Naive thymus-derived CD8-positive, alpha-beta T cell (primary cell): ENCODE measurements at regions not wholly inside any gene's neighbourhood (a gene's known extent, or its start where the extent isn't known, plus 50 kb on each side); places are given as distances from the start of the nearest gene placed in this dataset.

Experiments used
- ATAC-seq, 2 donors: fragments of 150-1000 bp; cut with Tn5 transposase in 1 of 2; sonication (Bioruptor Pico), chemical (Tn5 transposase) in 1 of 2; 1 replicate in 1 of 2; 2 replicates in 1 of 2; pipeline ENCODE4 v1.10.0; 2021; ENCODE audit warnings: mild to moderate bottlenecking in 2 of 2, moderate library complexity in 2 of 2
- POLR2A ChIA-PET: fragments of 350-600 bp; sonication (Branson Sonifier 250); formaldehyde crosslinking; loops from one replicate; lab custom pipeline; 2021; ENCODE audit warnings: antibody characterized with exemption; lab: Charles Lee
- DNase-seq, 10 donors: peaks; one replicate each; pipeline versions ENCODE4 v3.0.0 to v3.0.0-alpha.2; 2020 to 2022
- H3K27ac Mint-ChIP-seq, 10 donors: one replicate each; pipeline ENCODE4 v1.8.0; 2020 to 2022; ENCODE audit warnings: mild to moderate bottlenecking in 10 of 10, mixed read lengths in 10 of 10, moderate library complexity in 4 of 10, inconsistent platforms in 1 of 10
- H3K27me3 Mint-ChIP-seq, 5 donors: one replicate each; pipeline ENCODE4 v1.8.0; 2021 to 2022; ENCODE audit warnings: mixed read lengths in 5 of 5
- H3K36me3 Mint-ChIP-seq, 3 donors: one replicate each; pipeline ENCODE4 v1.8.0; 2020 to 2022; ENCODE audit warnings: mixed read lengths in 3 of 3, mild to moderate bottlenecking in 2 of 3, inconsistent platforms in 1 of 3
- H3K4me1 Mint-ChIP-seq, 4 donors: one replicate each; pipeline ENCODE4 v1.8.0; 2021 to 2022; ENCODE audit warnings: mixed read lengths in 4 of 4
- H3K4me3 Mint-ChIP-seq, 10 donors: one replicate each; pipeline ENCODE4 v1.8.0; 2020 to 2022; ENCODE audit warnings: mild to moderate bottlenecking in 10 of 10, mixed read lengths in 10 of 10, moderate library complexity in 6 of 10, inconsistent platforms in 1 of 10
- H3K9me3 Mint-ChIP-seq, 9 donors: one replicate each; pipeline ENCODE4 v1.8.0; 2020 to 2022; ENCODE audit warnings: mixed read lengths in 9 of 9, mild to moderate bottlenecking in 3 of 9, inconsistent platforms in 1 of 9, moderate library complexity in 1 of 9

DNA sequence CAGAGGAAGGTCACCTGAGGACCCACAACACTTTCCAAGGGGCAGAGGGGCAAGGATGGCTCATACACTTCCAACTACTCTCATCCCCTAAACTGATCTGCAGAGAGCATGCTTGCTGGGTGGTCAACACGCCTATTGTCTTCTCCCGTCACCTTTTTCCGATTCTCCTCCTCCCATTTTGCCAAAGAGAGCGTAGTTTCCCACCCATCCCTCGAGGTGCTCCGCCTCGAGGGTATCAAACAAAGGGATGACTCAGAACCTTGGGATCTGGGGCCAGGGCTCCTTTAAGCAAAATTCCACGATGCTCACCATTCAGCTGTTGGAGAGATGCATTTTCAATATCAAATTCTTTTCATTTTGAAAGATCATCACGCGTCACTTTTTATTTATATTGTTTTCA lies 507.5 kb upstream of the SULF2 start:
- H3K4me3 Mint-ChIP-seq = no peak overlapping the region
- no peak overlapping the region for H3K27ac Mint-ChIP-seq
- peaks cover 3 to 56% (median 6%) of the 10 kb centered on the region in 5 donors for H3K27me3 Mint-ChIP-seq
- H3K4me1 Mint-ChIP-seq = peaks cover 0 to 2% (median 0%) of the 10 kb centered on the region in 4 donors
- ATAC-seq (no peak), DNase-seq (no peak)
- POLR2A ChIA-PET = no interaction called here
- no peaks in the 10 kb centered on the region for H3K9me3 Mint-ChIP-seq
- H3K36me3 Mint-ChIP-seq = no peaks in the 10 kb centered on the region

DNA sequence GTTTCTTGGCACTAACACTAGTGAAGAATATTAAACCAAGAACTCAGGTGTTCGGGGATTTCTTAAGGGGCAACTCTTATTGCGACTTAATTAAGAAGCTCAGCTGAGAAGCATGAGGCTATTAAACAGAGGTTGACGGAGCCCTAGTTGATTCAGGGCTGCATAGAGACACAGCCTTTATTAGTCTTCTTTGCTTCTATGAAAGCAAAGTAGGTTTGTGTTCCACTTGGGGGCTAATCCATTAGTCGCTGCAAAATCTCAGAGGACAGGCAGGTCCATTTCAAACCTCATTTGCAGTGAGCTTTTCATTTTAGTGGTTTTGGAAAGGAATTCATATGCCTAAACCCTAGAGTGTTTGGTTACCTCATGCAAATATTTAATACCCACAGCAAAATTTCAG lies 506.6 kb upstream of the SULF2 start:
- Mint-ChIP-seq H3K4me1 (peaks cover 0 to 2% (median 0%) of the 10 kb centered on the region in 4 donors), H3K27me3 (peaks cover 3 to 56% (median 6%) of the 10 kb centered on the region in 5 donors), H3K36me3 (no peaks in the 10 kb centered on the region), H3K4me3 (no peak overlapping the region), H3K9me3 (no peaks in the 10 kb centered on the region), H3K27ac (no peak overlapping the region)
- no peak for ATAC-seq
- POLR2A ChIA-PET = no interaction called here
- DNase-seq = no peak

DNA sequence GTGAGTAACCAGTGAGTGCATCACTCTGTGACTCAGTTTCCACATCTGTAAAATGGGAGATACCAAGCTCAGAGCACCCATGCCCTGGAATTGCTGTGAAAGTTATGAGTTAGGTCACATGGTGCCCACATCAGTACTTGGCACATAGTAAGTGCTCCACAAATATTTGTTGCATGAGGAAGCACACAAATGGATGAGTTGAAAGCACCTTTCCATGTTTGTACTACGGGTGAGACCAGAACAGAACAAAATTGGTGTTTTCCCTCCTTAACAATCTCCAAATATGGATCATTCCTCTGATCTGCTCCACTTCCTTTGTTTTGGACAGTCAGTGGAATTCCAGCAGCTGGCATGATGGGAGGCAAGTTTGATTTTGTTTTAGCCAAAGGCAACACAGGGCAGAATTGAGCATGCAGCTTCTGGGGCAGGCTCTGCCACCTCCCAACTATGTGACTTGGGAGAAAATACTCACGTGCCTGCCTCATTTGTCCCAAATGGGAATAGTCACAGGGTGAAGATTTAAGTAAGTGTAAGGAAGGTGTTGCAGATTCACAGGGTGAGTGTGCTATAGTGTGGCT lies 503.7 kb upstream of the SULF2 start:
- H3K27ac Mint-ChIP-seq = no peak overlapping the region

DNA sequence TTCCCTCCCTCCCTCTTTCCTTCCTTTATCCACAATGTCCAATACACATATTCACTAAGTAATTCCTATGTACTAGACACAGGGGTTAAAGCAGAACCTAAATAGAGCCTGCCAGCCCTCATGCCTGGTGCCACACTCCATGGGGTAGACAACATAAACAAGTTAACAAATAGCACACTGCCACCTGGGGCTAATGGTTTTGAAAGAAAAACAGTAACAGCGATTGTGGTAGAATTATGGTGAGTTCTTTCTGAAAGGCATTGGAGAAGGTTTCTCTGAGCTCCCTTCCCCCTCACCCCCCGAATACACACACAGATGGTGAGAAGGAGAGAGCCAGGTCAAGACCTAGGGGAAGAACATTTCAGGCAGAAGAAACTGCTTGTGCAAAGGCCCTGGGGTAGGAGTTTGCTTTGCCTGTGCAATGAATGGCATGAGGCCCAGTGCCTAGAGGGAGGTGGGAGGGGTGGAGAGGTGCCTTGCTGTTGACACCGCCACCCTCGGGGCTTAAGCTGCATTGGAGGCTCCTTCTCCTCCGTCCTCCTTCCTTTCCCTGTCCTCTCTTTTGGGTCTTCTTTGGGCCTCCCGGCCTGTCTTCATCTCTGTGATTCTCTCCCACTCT lies 502.4 kb upstream of the SULF2 start:
- POLR2A ChIA-PET = no interaction called here
- Mint-ChIP-seq H3K36me3 (no peaks in the 10 kb centered on the region), H3K4me1 (peaks cover 0 to 2% (median 0%) of the 10 kb centered on the region in 4 donors), H3K9me3 (peaks cover 0 to 3% (median 0%) of the 10 kb centered on the region in 9 donors), H3K27ac (no peak overlapping the region), H3K4me3 (peak overlapping the region in 1 of 10 donors; percentile 19), H3K27me3 (peaks cover 6 to 57% (median 11%) of the 10 kb centered on the region in 5 donors)
- ATAC-seq (no peak), DNase-seq (no peak)

More for the DNA sequence above, 503.7 kb upstream of the SULF2 start:
- Mint-ChIP-seq H3K9me3 (no peaks in the 10 kb centered on the region), H3K27me3 (peaks cover 4 to 64% (median 8%) of the 10 kb centered on the region in 5 donors), H3K4me1 (peaks cover 0 to 2% (median 0%) of the 10 kb centered on the region in 4 donors), H3K36me3 (no peaks in the 10 kb centered on the region), H3K4me3 (no peak overlapping the region)
- ATAC-seq (no peak), DNase-seq (no peak)
- POLR2A ChIA-PET = no interaction called here

DNA sequence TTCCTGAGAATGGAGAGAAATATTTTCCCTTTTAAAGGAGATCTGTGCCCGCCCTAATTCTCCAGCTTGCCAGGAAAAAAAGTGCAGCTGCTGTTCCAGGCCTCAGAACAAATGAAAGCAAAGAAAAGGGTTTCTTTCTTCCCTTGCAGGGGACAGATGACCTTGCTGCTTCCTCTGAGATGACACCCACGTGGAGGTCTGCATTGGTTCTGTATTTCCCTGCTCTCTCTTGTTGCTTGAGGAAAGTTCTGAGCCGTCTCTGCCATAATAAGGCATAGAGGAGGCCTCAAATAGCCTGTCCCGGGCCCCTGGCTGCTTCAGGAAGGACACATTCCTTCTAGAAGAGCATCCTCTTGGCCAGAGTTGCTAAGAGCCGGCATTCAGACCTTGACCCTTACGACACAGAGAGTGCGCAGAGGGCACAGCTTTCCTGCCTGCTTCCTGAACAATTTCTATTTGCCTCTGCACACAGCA lies 501.8 kb upstream of the SULF2 start:
- DNase-seq (no peak), ATAC-seq (no peak)
- H3K36me3 Mint-ChIP-seq = no peaks in the 10 kb centered on the region
- no peak overlapping the region for H3K27ac Mint-ChIP-seq
- POLR2A ChIA-PET = no interaction called here
- H3K9me3 Mint-ChIP-seq = peaks cover 0 to 3% (median 0%) of the 10 kb centered on the region in 9 donors
- H3K4me1 Mint-ChIP-seq = peaks cover 0 to 2% (median 0%) of the 10 kb centered on the region in 4 donors
- H3K4me3 Mint-ChIP-seq = no peak overlapping the region
- H3K27me3 Mint-ChIP-seq = peaks cover 6 to 51% (median 11%) of the 10 kb centered on the region in 5 donors

- Mint-ChIP-seq H3K9me3 (peaks cover 0 to 3% (median 0%) of the 10 kb centered on the region in 9 donors), H3K36me3 (no peaks in the 10 kb centered on the region), H3K4me3 (no peak overlapping the region), H3K27me3 (peaks cover 6 to 48% (median 11%) of the 10 kb centered on the region in 5 donors), H3K27ac (no peak overlapping the region), H3K4me1 (peaks cover 0 to 2% (median 0%) of the 10 kb centered on the region in 4 donors)
- no peak for ATAC-seq
- POLR2A ChIA-PET = no interaction called here
- DNase-seq = no peak
These were observed 501.3 kb upstream of the SULF2 start for GRCh38 chr20:48286601-48287000.

GRCh38 chr20:48285656-48286055 lies 500.4 kb upstream of the SULF2 start:
- H3K4me1 Mint-ChIP-seq = peaks cover 0 to 2% (median 0%) of the 10 kb centered on the region in 4 donors
- POLR2A ChIA-PET = no interaction called here
- no peak overlapping the region for H3K27ac Mint-ChIP-seq
- H3K4me3 Mint-ChIP-seq = no peak overlapping the region
- DNase-seq (no peak), ATAC-seq (no peak)
- H3K9me3 Mint-ChIP-seq = peaks cover 0 to 3% (median 0%) of the 10 kb centered on the region in 9 donors
- no peaks in the 10 kb centered on the region for H3K36me3 Mint-ChIP-seq
- H3K27me3 Mint-ChIP-seq = peaks cover 7 to 45% (median 13%) of the 10 kb centered on the region in 5 donors

DNA sequence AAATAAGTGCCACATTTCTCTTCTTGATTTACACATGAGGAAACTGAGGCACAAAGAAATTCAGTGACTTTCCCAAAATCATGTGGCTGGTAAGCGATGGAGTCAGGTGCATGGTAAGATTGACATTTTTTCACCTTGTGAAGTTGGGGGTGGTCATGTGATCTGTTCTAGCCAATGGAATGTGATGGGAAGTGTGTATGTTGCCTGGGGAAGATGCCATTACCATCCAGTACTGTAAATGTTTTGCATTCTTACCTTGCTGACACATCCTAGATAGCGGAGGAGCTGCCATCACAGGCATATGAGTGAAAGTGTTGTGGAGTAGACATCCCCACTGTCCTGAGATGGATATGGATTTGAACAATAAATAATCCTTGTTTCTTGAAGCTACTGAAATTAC lies 499.6 kb upstream of the SULF2 start:
- no peak overlapping the region for H3K27ac Mint-ChIP-seq
- ATAC-seq = no peak
- no peak overlapping the region for H3K4me3 Mint-ChIP-seq
- H3K27me3 Mint-ChIP-seq = peaks cover 7 to 37% (median 14%) of the 10 kb centered on the region in 5 donors
- POLR2A ChIA-PET = no interaction called here
- no peaks in the 10 kb centered on the region for H3K4me1 Mint-ChIP-seq
- H3K36me3 Mint-ChIP-seq = no peaks in the 10 kb centered on the region
- peaks cover 0 to 3% (median 0%) of the 10 kb centered on the region in 9 donors for H3K9me3 Mint-ChIP-seq
- no peak for DNase-seq

DNA sequence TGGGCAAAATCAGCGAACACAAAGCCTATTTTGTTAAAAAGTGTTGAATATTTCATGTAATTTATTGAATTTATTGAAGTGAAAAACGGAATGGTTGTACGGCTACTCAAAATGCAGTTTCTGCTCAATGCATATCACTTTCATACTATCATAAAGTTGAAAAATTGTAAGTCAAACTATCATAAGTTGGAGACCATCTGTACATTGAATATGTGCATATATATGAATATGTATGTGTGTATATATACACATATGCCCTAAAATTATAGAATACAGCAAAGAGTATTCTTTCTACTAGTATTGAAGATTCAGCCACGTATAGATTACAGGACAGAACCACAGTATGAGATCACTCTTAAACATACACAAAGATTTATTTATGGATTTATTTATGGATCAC lies 499.0 kb upstream of the SULF2 start:
- no peaks in the 10 kb centered on the region for H3K4me1 Mint-ChIP-seq
- DNase-seq (no peak), ATAC-seq (no peak)
- H3K27ac Mint-ChIP-seq = no peak overlapping the region
- H3K4me3 Mint-ChIP-seq = no peak overlapping the region
- peaks cover 0 to 3% (median 0%) of the 10 kb centered on the region in 9 donors for H3K9me3 Mint-ChIP-seq
- POLR2A ChIA-PET = no interaction called here
- no peaks in the 10 kb centered on the region for H3K36me3 Mint-ChIP-seq
- peaks cover 7 to 31% (median 15%) of the 10 kb centered on the region in 5 donors for H3K27me3 Mint-ChIP-seq

DNA sequence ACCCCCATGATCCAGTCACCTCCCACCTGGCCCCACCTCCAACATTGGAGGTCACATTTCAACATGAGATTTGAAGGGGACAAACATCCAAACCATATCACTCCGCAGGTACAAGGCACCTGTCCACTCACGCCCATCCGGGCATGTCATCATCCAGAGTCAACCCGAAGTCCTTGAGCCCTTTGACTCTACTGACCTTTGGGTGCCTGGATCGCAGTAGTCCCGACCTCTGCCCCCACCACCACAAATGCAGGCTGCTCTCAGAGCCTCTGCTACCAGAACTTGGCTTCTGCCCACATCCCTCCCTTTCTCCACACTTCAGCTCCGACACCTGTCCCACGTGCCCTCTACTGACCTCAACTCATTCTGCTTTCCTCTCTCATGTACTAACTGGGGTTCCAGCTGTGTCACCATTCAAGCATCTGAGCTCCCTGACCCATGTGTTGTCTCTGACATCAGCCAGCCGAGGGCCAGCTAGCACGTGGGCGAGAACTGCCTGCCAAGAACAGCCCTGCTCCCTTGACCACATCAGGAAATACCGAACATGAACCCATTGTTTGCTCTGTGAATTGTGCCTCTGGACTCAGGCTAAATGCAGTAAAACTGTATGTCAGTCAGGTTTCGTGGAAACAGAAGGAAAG lies 498.3 kb upstream of the SULF2 start:
- H3K4me3 Mint-ChIP-seq = no peak overlapping the region
- ATAC-seq (no peak), DNase-seq (no peak)
- H3K36me3 Mint-ChIP-seq = no peaks in the 10 kb centered on the region
- H3K27me3 Mint-ChIP-seq = peaks cover 4 to 24% (median 13%) of the 10 kb centered on the region in 5 donors
- POLR2A ChIA-PET = no interaction called here
- H3K27ac Mint-ChIP-seq = no peak overlapping the region
- peaks cover 0 to 3% (median 0%) of the 10 kb centered on the region in 9 donors for H3K9me3 Mint-ChIP-seq
- H3K4me1 Mint-ChIP-seq = no peaks in the 10 kb centered on the region

DNA sequence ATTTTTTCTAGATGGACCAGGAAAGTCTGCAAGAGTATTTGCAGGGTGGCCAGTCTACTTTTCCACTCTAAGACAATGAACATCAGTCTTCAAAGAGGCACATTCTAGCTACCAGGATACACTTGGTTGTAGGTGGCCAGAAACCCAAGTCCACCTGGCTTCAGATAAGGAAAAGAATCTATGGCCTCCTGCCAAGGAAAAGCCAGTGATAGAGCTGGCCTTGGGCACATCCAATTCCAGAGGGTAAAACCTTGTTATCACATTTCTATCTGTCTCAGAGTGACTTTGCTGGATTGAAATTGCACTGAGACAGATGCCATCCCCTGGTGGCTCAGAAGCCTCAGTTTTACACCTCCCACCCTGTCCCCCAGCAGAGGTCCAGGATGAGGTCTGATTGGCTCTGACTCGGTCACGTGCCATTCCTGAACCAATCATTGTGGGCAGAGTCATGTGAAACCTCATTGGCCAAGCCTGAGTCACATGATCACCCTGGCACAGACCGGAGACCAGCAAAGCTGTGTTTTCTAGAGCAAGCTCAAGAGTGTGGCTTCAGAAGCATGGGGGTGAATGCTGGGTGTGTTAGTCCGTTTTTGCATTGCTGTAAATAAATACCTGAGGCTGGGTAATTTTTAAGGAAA lies 497.4 kb upstream of the SULF2 start:
- DNase-seq (no peak), ATAC-seq (no peak)
- peaks cover 0 to 3% (median 0%) of the 10 kb centered on the region in 9 donors for H3K9me3 Mint-ChIP-seq
- POLR2A ChIA-PET = no interaction called here
- H3K27me3 Mint-ChIP-seq = peaks cover 4 to 28% (median 9%) of the 10 kb centered on the region in 5 donors
- no peaks in the 10 kb centered on the region for H3K4me1 Mint-ChIP-seq
- no peaks in the 10 kb centered on the region for H3K36me3 Mint-ChIP-seq
- no peak overlapping the region for H3K4me3 Mint-ChIP-seq
- H3K27ac Mint-ChIP-seq = no peak overlapping the region

- Mint-ChIP-seq H3K27ac (no peak overlapping the region), H3K9me3 (peaks cover 0 to 3% (median 0%) of the 10 kb centered on the region in 9 donors), H3K4me1 (no peaks in the 10 kb centered on the region), H3K4me3 (no peak overlapping the region), H3K27me3 (peaks cover 4 to 32% (median 9%) of the 10 kb centered on the region in 5 donors), H3K36me3 (no peaks in the 10 kb centered on the region)
- DNase-seq (no peak), ATAC-seq (no peak)
- POLR2A ChIA-PET = no interaction called here
These were observed 496.2 kb upstream of the SULF2 start for GRCh38 chr20:48281501-48281900.
